NCI-H524 (cell line): ENCODE measurements at regions not wholly inside any gene's neighbourhood (a gene's known extent, or its start where the extent isn't known, plus 50 kb on each side); places are given as distances from the start of the nearest gene placed in this dataset.
A peak's percentile ranks its signal among the peaks of the same experiment; 100 is the strongest.

Source experiments
- DNase-seq, 2 experiments: peaks; one replicate each; lab custom pipeline; 2025; lab: John Stamatoyannopoulos, UW

DNA sequence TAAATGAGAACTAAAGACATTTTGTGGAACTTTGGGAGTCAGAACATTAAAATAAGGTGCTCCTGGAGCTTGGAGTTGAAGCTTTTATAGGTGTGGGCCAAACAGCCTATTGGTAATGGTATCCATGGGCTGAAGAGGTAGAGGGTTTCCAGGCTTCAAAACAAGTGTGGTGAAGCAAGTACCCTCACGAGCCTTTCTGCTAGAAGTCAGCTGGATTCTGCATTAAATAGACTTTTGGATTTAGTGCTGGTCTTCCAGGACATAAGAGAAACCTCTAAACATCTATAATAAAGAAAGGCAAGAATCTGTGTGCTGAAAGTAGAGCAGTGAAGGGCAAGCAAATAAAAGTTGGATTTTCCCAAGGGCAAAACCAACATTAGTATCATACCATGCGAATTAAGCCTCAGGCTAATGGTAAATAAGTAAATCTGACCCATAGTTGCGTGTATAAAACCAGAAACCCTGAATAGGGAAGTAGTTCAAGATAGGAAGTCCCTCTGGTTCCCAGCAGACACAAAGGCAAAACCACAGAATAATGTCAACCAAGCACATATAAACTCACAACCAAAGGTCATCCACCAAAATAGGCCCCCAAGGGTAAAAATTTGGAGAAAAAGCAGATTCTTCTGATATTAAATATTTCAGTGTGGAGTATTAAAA lies 306.3 kb downstream of the TLE4 start:
- DNase-seq, result no peak

DNA sequence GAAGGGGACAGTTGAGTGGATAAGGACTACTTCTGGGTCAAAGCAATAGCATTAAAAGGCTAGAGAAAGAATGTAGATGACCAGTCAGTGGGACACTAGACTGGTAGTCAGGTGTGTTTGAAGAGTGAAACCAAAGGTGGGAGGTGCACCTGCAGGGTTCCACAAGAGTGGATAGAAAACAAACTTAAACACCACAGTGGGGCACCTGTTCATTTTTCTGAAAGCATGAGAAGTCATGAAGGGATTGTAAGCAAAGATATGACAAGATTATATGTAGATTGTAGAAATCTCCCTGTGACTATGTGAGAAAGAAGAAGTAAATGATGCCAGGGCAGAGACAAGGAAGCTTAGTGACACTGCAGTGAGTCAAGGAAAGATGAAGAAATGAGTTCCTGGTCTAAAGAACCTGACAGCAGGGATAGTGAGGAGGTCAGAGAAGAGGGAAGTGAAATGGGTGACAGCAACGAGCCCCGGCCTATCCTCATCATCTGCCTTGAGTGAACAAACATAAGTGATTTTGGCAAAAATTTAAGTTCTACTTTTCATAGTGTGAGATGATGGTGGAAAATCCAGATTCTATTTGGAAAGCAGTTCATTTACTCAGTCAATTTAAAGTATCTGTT lies 296.9 kb downstream of the TLE4 start:
- no peak for DNase-seq

DNA sequence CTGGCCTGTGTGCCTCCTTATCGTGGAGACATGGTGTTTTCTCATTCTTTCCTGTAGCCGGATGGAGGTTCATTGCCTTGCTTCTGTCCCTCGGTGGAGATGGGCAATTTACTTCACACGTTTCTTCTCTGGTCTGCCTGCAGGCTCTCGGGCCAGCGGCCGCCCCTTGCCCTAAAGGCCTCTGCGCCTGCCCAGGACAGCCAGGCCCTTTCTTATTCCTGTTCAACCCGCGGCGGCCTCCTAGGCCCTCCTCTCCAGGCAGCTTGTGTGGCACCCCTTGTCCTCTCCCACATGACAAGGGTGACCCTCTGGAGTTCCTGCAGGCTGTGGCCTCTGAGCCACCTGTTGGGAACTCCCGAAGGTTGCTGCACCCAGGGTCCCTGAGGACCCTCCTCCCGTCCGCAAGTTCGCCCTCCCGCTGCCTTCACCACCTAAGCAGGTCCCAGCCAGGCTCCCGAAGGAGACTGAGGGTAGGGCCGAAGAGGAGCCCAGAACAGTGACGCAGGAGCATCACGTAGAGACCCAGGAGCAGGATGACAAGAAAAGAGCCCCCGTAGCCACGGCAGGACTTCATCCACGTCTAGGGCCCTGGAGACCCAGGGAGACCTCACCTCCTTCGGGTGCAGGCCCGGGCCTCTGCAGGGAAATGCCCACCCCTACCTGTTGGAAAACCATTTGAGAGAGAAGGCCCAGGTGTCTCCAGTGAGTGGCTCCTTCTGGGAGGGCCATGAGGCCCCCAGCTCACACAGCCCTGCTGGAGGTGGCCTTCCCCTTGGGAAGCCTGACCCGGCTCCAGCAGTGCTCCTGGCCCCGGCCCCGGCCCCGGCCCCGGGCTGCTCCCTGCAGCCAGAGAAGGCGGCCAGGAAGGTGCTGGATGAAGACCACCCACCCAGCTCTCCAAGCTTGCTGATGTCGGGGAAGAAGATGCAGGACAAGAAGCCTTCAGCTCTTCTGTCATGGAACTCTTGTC lies 291.4 kb downstream of the TLE4 start:
- DNase-seq, result no peak

- no peak for DNase-seq
Observed at GRCh38 chr9:79858508-79858907, 286.7 kb downstream of the TLE4 start.

DNA sequence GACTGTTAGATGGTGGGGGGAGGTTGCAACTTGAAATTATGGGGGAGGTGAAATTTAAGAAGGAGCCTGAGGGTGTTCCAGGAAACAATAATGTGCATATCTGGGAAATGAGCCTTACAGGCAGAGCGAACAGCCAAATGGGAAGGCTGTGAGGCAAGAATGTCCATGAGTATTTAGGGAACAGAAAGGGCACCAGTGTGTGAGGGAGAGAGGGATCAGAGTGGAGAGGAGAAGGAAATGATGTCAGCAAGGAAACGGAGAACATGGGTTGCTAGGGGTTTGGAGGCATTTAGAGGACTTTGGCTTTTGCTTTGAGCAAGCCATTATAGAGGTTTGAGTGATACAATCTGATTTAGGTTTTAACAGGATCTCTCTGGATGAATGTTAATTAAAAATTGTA lies 285.4 kb downstream of the TLE4 start:
- no peak for DNase-seq

GRCh38 chr9:79847074-79847473 lies 275.3 kb downstream of the TLE4 start:
- no peak for DNase-seq

- no peak for DNase-seq
Observed at GRCh38 chr9:79829566-79830302, 258.0 kb downstream of the TLE4 start.

DNA sequence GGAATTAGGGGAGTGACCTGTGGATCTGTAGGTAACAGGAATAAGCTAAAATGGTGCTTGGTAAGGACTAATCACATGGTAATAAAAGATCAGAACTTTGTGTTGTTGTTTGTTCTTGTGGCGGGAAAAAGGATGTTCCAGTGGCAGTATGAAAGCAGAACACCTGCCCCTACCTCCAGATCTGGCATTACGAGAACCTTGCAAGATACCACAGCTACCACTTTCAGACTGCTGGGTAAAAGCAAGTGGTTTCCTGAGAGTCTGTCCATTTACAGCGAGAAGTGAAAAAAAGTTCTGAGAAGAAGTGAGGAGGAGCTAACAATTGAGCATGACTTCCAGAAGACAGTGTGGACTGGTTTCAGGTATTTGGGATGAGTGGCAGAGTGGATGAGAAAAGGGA lies 252.5 kb downstream of the TLE4 start:
- no peak for DNase-seq

DNA sequence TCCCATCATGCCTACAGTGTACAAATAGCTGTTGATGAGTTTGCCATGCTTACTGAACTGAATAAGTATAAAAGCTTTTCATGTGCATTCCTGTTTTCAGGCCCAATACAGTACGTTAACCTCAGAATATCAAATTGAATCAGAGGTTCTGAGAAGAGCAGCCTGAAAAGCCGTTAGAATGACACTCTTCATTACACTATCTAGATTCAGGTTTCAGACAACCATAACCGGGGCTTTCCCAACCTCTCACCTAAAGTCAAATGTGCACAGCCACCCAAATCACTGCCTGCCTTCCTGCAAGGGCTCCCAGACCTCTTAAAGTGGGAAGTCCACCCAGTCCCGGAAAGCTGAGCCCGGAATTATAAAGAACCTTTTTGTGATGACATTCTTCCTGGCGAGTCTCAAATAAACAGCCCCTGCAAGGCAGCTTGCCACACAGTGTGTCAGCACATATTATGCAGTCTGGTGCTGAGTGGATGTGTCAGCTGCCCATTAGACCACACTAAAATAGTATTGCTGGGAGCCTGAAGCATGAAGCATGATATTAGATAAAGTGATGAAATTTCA lies 245.8 kb downstream of the TLE4 start:
- no peak for DNase-seq

DNA sequence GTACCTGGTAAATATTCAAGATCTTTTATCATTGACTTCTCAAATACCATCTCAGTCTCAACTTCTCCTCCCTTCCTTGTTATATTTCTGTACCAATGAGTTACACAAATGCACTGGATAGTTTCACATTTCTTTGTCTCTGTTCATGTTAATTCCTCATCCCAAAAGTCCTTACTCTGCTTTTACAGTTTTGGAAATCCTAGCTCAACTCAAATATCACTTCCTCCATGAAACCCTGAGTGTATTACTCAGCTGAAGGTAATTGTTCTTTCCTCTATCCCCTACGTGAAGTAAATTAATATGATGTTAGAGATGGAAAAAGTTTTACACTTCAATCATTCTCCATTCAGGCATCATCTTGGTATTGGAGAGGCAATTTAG lies 241.5 kb downstream of the TLE4 start:
- DNase-seq, result no peak

DNA sequence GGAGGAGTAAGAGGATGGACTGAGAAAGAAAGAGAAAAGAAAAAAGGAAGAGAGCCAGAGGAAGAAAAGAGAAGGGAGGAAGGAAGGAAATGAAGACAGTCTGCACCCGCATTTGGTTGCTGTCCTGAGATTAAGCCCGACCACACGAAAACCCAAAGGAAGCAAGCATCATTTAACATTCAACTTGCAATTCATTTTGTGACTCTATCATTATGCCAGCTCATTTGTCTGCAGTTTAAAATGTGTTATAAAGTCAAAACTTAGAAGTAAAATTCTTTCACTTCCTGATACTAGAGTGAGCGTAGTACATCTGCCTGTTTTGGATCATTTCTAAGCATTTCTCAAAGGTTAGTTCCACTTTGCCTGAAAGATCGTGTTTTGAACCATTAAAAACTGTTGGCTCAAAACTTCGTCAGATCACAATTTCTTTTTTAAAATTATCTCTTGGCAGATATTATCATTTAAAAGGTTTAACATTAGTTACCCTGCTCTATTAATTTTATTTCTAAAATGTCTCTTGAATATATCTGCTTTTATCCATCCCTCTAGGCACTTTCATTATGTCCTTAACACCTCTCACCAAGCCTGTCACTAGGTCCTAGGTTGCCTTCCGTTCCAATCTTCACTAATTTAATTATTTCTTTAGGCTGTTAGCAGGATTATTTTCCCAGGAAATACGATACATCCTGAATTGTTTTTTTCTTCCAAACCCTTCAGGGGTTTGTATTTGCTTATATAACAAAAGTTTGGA lies 240.9 kb downstream of the TLE4 start:
- DNase-seq, result no peak

- DNase-seq, result no peak
Observed at GRCh38 chr9:79812099-79812498, 240.3 kb downstream of the TLE4 start.

DNA sequence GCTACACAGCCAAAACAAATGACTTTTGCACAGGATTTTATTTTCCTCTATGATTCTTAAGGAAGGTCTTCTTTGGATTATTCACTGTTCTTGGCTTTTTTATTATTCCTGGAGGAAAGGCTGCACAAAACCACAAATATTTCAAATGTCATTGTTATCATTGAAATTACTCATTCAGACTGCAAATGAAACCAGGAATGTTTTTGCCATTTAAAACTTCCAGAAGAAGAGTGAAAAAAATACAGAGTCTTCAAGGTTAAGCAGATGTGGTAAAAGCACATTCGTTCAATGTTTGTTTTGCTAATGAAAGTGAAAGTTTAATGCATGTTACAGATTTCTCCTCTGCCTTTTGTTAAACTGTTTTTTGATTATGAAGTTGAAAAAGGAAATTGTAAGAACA lies 238.2 kb downstream of the TLE4 start:
- no peak for DNase-seq

DNA sequence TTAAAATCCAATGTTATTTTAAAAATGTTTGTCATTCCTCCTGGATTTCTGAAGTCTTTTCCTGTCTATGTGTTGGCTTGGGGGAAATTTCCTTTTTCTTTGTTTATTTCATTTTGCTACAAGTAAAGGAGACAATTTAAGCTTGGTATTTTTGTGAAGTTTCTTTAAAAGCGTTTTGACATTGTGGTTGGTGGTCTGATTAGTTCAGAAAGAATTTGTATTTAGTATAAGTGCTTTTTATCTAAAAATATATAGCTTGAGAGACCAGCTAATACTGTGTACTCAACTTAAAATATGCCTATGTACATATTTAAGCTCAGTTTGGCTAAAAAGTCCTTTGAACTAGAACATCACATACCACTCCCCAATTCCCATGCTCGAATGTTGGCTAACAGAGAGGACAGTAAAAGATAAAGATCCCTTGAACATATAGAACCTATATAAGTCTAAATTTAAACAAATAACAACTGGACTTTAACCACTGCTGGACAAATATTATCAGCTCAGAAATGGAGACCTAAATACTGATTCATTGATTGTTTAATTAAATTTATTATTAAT lies 237.6 kb downstream of the TLE4 start:
- no peak for DNase-seq

GRCh38 chr9:79807971-79808370 lies 236.2 kb downstream of the TLE4 start:
- DNase-seq, result peak; percentile 73 to 85

GRCh38 chr9:79806086-79806485 lies 234.3 kb downstream of the TLE4 start:
- no peak for DNase-seq

DNA sequence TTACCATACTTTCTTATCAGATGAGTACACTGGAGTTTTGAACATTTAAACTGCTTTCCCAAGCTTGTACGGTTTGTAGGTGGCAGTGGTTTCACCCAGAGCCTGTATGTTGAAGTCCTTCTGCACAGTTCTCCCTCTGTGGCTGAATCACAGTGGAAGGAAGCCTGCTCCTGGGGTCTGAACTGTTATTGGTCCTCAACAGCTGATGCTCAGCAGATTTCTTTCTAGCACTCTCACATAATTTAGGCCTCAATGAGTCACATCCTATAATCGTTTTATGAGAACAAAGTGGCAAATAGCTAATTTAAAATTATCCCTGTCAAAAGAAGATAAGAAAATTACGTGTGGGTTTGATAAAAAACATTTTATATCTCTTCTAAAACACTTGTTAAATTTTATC lies 229.7 kb downstream of the TLE4 start:
- no peak for DNase-seq

DNA sequence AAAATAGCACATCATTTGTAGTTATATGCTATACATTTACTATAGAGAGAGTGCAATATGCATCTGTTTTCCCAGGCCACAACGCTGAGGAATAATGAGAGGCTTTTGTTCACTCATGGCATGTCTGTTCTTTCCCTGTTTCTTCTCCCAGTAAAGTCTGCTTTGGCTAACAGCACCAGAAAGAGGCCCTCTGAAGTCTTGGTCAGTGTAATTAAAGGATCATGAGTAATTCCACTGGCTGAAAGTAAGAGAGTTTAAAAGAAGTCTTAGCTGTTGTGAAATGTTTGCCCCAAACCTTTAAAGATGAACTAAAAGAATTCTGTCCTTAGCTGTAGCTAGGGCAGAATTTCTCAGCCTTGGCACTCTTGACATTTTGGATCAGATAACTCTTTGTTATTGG lies 228.8 kb downstream of the TLE4 start:
- DNase-seq, result no peak

- DNase-seq, result no peak
Observed at GRCh38 chr9:79799691-79800335, 228.0 kb downstream of the TLE4 start.

GRCh38 chr9:79798450-79798849 lies 226.7 kb downstream of the TLE4 start:
- no peak for DNase-seq
